Fibroblast of skin of right biceps (primary cell): ENCODE measurements at regions not wholly inside any gene's neighbourhood (a gene's known extent, or its start where the extent isn't known, plus 50 kb on each side); places are given as distances from the start of the nearest gene placed in this dataset.
A peak's percentile ranks its signal among the peaks of the same experiment; 100 is the strongest.
"Not testable (repeated sequence)": the region's sequence is repeated elsewhere in the genome, so short reads cannot be mapped to it uniquely, and the experiment has no call there.

ENCODE experiments used
- DNase-seq: peaks from one replicate; pipeline ENCODE4 v3.0.0-alpha.2; 2013

GRCh38 chr6:28769626-28770402 lies 154.0 kb downstream of the TRIM27 start:
- DNase-seq = peak; percentile 37

- DNase-seq = no peak
Measured at GRCh38 chr6:28770732-28771131, 153.1 kb downstream of the TRIM27 start.

GRCh38 chr6:28771401-28772267 lies 152.2 kb downstream of the TRIM27 start:
- no peak for DNase-seq

GRCh38 chr6:28772480-28773381 lies 151.1 kb downstream of the TRIM27 start:
- DNase-seq = no peak

- no peak for DNase-seq
Measured at GRCh38 chr6:28774292-28775051, 149.3 kb downstream of the TRIM27 start.

- DNase-seq = no peak
Measured at GRCh38 chr6:28775052-28775376, 148.8 kb downstream of the TRIM27 start.

- no peak for DNase-seq
Measured at GRCh38 chr6:28775405-28776129, 148.2 kb downstream of the TRIM27 start.

GRCh38 chr6:28776269-28777146 lies 147.3 kb downstream of the TRIM27 start:
- no peak for DNase-seq

GRCh38 chr6:28777147-28777461 lies 146.7 kb downstream of the TRIM27 start:
- DNase-seq = no peak

GRCh38 chr6:28782113-28782673 lies 141.6 kb downstream of the TRIM27 start:
- DNase-seq = no peak

GRCh38 chr6:28785962-28786679 lies 137.7 kb downstream of the TRIM27 start:
- DNase-seq = no peak

GRCh38 chr6:28789553-28790083 lies 134.2 kb downstream of the TRIM27 start:
- DNase-seq = peak; percentile 71

- DNase-seq = no peak
Measured at GRCh38 chr6:28791002-28791383, 132.8 kb downstream of the TRIM27 start.

- DNase-seq = peak; percentile 41
Measured at GRCh38 chr6:28794175-28795002, 129.4 kb downstream of the TRIM27 start.

GRCh38 chr6:28800647-28801046 lies 123.1 kb downstream of the TRIM27 start:
- not testable (repeated sequence) for DNase-seq

- peak; percentile 77 for DNase-seq
Measured at GRCh38 chr6:28802417-28803336, 121.1 kb downstream of the TRIM27 start.

- DNase-seq = no peak
Measured at GRCh38 chr6:28803337-28803709, 120.5 kb downstream of the TRIM27 start.
